HL-60 (cell line): ENCODE measurements at regions not wholly inside any gene's neighbourhood (a gene's known extent, or its start where the extent isn't known, plus 50 kb on each side); places are given as distances from the start of the nearest gene placed in this dataset.

ENCODE experiments used
- DNase-seq, 2 experiments: peaks; one replicate each; pipeline ENCODE4 v3.0.0-alpha.2; 2010 to 2020; ENCODE audit warnings: low read depth in 1 of 2, low spot score in 1 of 2
- H3K27ac ChIP-seq: fragments of 250-450 bp; sonication (Bioruptor Pico); replicated peaks from 2 replicates; pipeline ENCODE4 v1.5.1; 2020; ENCODE audit warnings: mild to moderate bottlenecking, moderate library complexity
- H3K27me3 ChIP-seq: fragments of 250-450 bp; sonication (Bioruptor Pico); 2 replicates; pipeline ENCODE4 v1.5.1; 2021; ENCODE audit warnings: mild to moderate bottlenecking, moderate library complexity; ENCODE audit not compliant: insufficient read depth, poor library complexity, severe bottlenecking
- H3K4me3 ChIP-seq: replicated peaks from 2 replicates; pipeline ENCODE4 v1.5.1; 2011; ENCODE audit warnings: mild to moderate bottlenecking, control low read depth, low read length; ENCODE audit not compliant: insufficient read depth
- GABPA ChIP-seq: IDR thresholded peaks from 2 replicates; pipeline ENCODE4 v1.6.1; 2012; ENCODE audit warnings: low read depth
- POLR2AphosphoS5 ChIP-seq: IDR thresholded peaks from 2 replicates; pipeline ENCODE4 v1.6.1; 2012; ENCODE audit warnings: low read depth
- SPI1 ChIP-seq: IDR thresholded peaks from 2 replicates; pipeline ENCODE4 v1.6.1; 2012; ENCODE audit warnings: low read depth, mild to moderate bottlenecking, borderline replicate concordance
- TF ChIP-seq, protein P1 (sequence below): IDR thresholded peaks from 2 replicates; pipeline ENCODE4 v1.6.1; 2012; ENCODE audit warnings: low read depth; ENCODE audit not compliant: insufficient replicate concordance
- TF ChIP-seq, protein P2 (sequence below): IDR thresholded peaks from one replicate; pipeline ENCODE4 v1.5.1; 2011; ENCODE audit warnings: low read length, control low read depth, inconsistent platforms; ENCODE audit not compliant: insufficient read depth

DNA sequence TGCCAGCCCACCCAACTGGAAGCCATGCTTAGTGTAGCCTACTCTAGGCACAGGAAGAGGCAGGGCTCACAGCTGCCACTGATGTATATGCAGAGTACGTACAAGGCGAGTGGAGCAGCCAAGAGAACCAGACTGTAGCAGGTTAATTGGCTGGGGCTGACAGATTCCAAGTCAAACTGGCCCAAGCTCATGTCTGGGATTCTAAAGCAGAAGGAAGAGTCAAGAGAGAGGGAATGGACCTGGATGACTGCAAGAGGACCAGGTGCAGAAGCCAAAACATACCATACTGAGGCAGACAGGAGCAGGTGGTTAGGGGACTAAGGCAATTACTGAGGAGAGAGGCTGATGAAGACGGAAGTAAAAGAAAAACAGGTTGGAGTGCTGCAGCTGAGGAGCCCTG, 51.3 kb upstream of the LRRN2 start:
- no peak for TF ChIP-seq POLR2AphosphoS5
- TF ChIP-seq SPI1: no peak
- TF ChIP-seq, protein P1, sequence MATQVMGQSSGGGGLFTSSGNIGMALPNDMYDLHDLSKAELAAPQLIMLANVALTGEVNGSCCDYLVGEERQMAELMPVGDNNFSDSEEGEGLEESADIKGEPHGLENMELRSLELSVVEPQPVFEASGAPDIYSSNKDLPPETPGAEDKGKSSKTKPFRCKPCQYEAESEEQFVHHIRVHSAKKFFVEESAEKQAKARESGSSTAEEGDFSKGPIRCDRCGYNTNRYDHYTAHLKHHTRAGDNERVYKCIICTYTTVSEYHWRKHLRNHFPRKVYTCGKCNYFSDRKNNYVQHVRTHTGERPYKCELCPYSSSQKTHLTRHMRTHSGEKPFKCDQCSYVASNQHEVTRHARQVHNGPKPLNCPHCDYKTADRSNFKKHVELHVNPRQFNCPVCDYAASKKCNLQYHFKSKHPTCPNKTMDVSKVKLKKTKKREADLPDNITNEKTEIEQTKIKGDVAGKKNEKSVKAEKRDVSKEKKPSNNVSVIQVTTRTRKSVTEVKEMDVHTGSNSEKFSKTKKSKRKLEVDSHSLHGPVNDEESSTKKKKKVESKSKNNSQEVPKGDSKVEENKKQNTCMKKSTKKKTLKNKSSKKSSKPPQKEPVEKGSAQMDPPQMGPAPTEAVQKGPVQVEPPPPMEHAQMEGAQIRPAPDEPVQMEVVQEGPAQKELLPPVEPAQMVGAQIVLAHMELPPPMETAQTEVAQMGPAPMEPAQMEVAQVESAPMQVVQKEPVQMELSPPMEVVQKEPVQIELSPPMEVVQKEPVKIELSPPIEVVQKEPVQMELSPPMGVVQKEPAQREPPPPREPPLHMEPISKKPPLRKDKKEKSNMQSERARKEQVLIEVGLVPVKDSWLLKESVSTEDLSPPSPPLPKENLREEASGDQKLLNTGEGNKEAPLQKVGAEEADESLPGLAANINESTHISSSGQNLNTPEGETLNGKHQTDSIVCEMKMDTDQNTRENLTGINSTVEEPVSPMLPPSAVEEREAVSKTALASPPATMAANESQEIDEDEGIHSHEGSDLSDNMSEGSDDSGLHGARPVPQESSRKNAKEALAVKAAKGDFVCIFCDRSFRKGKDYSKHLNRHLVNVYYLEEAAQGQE: no peak
- TF ChIP-seq, protein P2, sequence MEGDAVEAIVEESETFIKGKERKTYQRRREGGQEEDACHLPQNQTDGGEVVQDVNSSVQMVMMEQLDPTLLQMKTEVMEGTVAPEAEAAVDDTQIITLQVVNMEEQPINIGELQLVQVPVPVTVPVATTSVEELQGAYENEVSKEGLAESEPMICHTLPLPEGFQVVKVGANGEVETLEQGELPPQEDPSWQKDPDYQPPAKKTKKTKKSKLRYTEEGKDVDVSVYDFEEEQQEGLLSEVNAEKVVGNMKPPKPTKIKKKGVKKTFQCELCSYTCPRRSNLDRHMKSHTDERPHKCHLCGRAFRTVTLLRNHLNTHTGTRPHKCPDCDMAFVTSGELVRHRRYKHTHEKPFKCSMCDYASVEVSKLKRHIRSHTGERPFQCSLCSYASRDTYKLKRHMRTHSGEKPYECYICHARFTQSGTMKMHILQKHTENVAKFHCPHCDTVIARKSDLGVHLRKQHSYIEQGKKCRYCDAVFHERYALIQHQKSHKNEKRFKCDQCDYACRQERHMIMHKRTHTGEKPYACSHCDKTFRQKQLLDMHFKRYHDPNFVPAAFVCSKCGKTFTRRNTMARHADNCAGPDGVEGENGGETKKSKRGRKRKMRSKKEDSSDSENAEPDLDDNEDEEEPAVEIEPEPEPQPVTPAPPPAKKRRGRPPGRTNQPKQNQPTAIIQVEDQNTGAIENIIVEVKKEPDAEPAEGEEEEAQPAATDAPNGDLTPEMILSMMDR: no peak
- no peak for TF ChIP-seq GABPA
- no peak for DNase-seq
- Histone ChIP-seq H3K27me3 (peaks cover 4% of the 10 kb centered on the region), H3K27ac (no peak overlapping the region), H3K4me3 (no peak overlapping the region)

DNA sequence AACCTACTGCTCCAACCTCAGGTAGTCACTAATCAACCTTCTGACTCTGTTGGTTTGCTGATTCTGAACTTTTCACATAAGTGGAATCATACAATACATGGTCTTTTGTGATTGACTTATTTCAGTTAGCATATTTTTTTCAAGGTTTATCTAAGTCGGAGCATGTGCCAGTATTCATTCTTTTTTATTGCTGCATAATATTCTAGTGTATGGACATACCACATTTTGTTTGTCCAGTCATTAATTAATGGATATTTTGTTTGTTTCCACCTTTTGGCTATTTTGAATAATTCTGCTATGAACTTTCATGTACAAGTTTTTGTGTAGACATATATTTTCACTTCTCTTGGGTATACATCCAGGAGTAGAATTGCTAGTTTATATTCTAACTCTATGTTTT, 53.0 kb upstream of the LRRN2 start:
- Histone ChIP-seq H3K27me3 (peaks cover 4% of the 10 kb centered on the region), H3K4me3 (no peak overlapping the region), H3K27ac (no peak overlapping the region)
- DNase-seq: no peak
- no peak for TF ChIP-seq SPI1
- TF ChIP-seq POLR2AphosphoS5: no peak
- no peak for TF ChIP-seq GABPA
- TF ChIP-seq, protein P2: no peak
- TF ChIP-seq, protein P1: no peak

DNA sequence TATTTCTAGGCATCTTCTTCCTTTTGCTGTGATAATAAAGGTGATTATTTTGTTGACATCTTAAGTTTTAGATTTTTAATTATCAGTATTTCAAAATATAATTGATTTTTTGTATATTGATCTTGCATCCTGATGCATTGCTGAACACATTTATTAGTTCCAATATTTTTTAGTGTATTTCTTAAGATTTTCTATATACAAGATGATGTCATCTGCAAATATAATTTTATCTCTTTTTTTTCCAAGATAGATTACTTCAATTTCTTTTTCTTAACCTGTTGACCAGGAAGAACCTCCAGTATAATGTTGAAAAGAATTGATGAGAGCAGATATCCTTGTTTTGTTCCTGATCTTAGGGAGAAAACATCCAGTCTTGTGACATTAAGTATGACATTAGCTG, 54.8 kb upstream of the LRRN2 start:
- no peak for DNase-seq
- H3K27me3 ChIP-seq: no peaks in the 10 kb centered on the region
- TF ChIP-seq, protein P1: no peak
- TF ChIP-seq, protein P2: no peak
- TF ChIP-seq GABPA: no peak
- TF ChIP-seq SPI1: no peak
- no peak for TF ChIP-seq POLR2AphosphoS5
- H3K4me3 ChIP-seq: no peak overlapping the region
- H3K27ac ChIP-seq: no peak overlapping the region
